RKO (cell line): ENCODE measurements at regions not wholly inside any gene's neighbourhood (a gene's known extent, or its start where the extent isn't known, plus 50 kb on each side); places are given as distances from the start of the nearest gene placed in this dataset.

ENCODE experiments used
- DNase-seq: peaks from one replicate; pipeline ENCODE4 v3.0.0-alpha.2; 2016; ENCODE audit warnings: low spot score

DNA sequence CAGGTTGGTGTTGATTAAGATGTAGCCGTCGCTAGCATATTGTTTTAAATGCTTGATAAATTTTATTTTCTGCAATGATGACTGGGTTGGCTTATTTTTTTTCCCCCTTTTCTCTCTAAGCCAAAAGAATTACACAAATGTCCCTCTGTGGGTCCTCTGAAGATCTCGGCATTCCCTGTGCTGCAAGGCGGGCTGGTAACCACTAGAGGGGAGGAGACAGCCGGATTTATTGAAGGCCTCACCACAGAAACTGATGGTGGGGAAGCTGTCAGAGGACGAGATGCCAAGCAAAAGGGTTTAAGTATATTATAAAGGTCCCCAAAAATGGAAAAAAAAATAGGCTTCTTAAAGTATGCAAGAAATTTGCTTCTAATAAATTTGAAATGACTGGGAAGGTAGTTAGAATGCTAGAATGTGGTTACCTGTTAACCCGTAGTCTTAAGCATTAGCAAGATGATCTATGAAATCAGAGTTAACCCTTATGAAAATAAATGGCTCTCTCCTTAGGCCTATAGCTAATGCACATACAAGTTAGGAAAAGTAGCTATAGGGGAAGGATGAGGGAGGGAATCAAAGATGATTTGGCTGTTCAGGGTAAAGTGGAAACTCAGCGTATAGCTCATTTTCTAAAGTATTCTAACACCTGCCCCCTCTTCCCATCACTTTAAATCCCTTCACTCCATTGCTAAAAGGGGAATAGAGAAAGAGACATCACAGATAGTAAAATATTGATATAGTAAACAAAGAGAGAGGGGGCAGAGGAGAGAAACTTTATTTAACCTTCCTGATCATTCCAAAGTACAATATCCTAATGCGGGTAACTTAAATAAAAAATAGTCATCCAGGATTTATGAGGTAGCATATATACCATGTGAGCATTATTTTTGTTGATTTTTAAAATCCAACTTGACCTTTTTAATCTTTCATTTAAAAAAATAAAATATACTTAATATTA, 894.5 kb upstream of the POU3F3 start:
- peak; percentile 51 for DNase-seq

DNA sequence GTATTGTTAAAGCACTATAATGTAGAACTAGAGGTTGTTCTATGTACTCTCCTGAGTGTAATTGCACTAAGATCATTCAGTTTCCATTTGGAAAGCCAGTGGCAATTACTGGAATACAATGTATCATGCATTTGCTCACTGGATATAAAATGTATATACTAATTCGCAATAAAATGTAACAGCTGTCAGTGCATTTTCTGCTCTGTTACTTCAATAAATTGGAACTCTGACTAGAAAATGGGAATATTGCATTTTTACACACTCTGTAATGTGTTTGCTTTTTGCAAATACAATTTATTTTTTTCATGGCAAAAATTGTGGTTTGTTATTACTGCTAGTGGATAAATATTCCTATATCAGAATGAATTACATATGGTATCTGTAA, 893.8 kb upstream of the POU3F3 start:
- DNase-seq: no peak

DNA sequence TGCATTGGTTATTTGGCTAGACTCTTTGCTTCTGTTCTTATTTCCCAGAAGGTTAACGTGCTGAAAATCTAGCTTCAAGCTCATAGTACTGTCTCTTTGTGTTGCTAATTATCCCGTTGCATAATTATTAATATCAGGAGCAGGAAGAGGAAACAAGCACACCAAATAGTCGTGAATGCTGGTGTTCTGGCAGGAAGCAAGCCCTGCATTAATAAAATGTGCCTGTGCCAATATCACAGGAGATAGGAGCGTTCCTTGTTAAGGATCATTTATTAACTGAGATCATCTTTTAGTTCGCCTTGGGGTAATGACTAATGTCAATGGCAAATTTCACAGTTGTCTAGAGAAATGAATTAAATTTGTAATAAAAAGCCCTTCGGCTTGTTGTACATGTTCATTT, 893.0 kb upstream of the POU3F3 start:
- DNase-seq: no peak

DNA sequence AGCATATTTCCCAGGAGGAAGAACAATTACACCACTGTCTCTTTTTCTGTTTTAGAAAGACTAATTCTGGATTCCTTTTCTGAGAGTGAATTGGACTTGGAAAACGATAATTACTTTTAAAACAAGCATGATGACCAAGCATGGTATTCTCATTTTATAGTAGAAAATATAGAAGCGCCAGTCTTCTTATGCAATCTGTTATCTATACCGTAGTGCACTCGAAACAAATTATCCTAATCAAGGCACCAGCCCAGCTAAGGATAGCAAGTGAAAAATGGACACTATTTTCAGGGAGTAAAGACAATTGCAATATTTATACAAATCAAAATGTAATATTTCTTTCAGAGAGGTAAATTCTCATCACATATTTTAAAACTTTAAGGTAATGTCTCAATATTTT, 892.1 kb upstream of the POU3F3 start:
- no peak for DNase-seq

DNA sequence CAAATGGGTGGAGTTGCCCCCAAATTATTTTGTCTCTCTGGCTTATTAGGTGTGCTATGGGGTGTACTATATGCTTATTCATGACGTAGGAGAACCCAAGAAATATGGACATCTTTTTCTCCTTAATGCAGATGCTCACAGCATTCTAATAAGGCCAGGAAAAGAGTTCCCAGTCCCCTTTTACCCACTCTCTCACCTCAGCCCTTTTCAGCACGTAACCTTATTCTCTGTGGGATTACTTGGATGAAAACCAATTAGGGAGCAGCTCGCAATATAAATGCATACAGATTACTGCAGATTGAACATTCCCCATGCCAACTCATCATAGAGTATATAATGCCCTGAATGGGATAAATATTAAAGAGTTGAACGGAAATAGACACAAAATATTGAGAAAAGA, 891.2 kb upstream of the POU3F3 start:
- DNase-seq: no peak

DNA sequence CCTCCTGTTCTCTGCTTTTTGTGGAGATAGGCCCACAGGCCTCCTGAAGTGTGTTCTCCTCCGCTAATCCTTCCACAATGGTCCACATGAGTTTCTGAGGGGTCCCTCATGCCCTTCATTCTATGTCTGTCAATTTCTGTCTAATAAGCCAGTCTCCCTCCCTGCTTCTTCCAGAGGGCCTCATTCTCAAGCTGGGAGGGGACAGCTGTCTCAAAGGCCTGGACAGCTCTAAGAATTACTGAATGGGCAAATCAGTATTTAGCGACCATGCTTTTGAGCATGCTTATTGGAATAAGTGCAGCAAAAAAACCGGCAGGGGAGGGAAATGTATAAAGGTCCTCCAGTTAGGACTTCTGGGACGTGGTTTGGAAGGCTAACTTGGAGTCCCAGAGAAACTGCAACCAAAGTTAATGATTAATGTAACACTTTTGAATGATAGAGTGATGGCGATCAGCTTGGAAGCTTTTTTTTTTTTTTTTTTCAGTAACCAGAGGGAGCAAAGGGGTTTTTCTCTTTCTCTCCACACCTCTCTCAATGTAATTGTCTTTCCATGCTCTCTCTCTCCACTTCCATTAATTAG, 890.7 kb upstream of the POU3F3 start:
- DNase-seq: no peak

DNA sequence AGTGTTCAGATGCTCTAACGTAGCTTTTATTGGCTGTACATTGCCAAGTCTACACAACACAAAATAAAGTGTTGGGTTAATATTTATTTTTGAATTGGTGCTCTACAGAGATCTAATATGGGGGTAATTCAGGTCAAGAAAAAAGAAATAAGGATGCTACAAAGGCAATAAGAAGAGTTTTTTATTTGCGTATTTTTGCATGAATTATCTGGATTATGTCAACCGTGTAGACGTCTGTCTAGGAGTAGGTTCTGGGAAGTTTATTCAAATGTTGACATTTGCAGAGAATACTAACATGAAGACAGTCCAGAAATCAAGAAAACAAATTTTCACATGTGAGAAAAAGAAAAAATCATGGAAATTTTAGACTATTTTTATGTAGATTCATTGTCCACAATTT, 876.7 kb upstream of the POU3F3 start:
- DNase-seq: no peak

DNA sequence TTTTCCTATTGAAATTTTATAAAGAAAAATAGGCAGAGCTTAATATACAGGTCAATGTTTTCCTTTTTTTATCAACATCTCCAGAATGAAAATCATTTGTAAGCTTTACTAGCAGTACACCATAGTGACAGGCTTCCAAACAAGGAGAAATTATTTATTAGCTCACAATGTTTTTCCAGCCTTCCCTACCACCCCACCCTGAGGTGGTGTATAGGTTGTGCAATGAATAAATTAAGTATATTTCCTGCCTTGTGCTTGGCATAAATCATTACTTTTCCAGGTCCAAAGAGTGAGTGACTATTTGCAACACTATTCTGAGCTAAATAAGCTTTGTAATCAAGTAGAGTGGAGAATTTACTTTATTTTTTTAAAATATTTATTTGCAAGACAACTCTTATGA, 876.2 kb upstream of the POU3F3 start:
- DNase-seq: no peak

DNA sequence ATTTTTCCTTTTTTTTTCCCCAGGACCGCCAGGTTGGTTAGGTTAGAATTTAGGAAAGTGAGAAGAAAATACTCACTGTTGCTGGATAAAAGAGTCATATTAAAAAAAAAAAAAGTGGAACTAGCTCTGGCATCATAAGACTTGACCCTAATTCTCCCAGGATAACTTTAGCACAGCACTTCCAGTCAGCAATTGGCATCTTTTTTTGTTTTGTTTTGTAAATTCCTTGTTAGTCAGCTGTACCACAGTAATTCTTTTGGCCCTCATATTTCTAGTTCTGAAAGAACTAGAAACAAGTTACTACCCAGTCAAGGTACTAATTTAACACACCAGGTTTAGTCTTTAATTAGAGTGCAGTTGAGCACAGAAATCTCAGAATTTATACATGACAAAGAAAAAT, 873.5 kb upstream of the POU3F3 start:
- no peak for DNase-seq

DNA sequence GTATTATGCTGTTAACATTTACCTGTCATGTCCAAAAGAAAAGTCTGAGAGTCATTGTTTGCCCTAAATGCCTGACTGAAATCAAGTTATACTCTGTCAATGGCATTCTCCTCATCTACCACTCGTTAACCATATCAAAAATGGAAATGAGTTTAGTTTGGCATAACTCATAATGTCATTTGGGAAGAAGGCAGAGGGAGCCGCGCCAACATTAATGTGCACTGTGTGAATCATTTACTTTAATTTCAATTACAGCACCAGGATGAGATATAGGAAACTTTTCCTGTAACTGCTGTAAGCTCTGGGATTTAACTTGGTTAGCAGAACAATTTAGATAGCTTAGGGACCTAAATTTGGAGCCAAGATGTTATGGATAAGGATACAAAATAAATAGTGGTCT, 871.2 kb upstream of the POU3F3 start:
- no peak for DNase-seq

DNA sequence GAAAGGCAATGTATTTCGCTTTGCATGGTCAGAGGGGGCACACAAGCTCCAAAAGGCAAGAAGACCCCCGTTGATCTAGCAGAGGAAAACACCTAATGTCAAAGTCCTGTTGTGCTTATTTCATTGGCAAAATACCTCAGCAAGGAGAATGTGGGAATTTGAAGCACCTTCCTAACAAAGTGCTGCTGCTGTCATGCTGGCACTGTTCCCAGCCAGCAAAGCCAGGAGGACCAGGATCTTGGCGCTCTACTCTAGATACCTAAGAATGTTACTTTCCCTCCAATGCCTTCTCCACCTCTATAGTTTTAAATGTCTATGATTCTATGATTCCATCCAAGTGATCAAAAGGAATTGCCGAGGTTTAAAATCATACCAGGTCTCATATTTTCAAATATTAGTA, 867.9 kb upstream of the POU3F3 start:
- no peak for DNase-seq

DNA sequence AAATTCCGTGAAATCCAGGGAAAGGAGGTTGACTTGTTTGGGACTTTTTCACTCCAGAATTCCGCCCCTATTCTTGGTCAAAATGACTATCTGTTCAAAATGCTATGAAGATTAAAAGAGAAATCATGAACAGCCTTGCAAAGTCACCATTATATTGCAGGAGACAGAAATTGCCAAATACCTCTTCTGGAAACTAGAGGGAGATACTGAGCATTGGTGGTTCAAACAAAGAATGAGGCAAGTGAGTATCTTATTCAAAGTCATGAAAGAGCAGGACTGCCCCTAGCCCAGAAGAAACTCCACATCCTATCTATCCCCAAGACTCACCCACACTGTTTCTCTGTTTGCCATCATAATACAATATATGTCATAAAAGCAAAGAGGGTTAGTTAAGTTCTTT, 862.3 kb upstream of the POU3F3 start:
- peak; percentile 36 for DNase-seq

DNA sequence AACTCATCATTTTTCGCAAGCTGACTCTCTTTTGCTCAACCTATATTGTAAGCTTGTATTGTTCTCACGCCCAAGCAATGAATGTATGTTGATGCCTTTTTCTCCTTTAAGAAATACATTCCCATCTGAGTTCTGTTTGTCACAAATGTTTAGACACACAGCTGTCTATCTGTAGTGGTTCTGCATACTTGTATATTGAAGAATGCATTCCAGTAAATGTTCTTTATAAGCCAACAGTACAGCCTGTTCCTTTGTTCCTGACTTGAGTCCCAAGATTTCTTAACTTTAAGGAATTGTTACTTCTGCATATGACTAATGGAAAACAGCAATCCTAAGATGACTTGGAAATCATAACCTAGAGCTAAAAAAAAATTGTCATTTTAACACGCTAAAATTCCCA, 849.1 kb upstream of the POU3F3 start:
- no peak for DNase-seq

DNA sequence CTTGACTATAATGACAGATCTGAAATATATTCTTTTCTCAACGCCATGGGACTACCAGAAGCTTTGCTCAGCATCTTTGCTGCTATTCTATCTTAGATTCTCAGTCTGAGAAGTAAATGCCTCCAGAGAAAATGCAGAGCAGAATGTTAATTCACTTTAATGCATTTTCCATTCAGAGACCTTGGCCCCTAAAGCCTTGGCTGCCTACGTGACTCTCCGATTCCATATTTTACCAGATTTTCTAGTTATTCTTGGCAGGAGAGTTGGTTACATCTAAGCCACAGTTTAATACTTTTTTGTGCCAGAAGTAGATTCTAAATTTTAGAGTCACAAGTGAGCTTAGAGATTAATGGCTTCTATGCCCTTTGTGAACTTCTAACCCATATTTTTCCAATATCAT, 837.1 kb upstream of the POU3F3 start:
- no peak for DNase-seq

DNA sequence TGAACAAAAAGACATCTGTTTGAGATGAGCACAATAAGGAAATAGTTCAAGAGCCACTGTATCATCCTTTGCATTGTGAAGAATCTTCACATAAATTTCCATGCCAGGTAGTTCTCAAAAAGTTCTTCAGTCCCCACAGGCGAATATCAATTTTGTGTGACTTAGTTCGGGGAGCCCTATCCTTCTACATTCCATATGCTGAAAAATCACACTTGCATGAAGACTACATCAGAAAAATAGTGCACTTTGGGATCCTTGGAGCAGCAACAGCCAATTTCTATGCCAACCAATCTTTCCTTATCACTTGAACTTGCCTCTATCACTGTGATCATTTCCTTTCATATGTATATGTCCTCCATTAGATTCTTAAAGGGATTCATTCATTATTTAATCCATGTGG, 830.6 kb upstream of the POU3F3 start:
- no peak for DNase-seq

DNA sequence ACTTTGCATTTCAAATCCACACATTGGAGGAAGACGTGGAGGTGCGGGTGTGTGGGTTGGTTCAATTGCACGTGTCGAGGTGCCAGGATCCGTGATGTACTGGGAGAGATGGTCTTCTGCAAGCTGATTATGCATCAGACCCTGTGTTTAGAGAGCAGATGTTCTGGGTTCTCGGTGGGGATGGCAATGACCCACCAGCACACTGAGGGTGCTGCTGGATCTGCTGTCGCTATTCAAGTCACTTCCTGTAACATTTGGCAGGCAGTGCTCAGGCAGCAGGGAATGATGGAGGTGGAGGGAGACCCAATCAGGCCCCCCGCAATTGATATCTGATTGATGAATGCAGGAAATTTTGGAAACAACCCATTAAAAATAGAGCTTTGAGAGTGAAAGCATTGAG, 830.1 kb upstream of the POU3F3 start:
- no peak for DNase-seq

DNA sequence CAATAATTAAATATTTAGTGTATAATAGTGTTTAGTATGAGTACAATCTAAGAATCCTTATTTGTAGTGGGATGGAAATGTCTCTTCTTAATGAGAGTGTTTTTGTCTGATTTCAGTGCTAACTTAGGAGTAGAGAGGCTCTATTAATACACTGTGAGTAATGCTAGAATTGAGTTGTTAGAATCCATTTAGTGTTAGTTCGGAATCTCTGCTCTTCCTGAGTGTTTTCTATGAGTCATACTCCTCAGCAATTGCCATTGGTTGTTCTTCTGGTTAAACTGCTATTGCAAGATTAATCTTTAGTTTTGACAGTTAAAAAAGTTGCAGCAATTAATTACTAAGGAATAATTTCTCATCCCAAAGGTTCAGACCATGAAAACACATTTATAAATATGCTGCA, 828.6 kb upstream of the POU3F3 start:
- DNase-seq: peak; percentile 41

DNA sequence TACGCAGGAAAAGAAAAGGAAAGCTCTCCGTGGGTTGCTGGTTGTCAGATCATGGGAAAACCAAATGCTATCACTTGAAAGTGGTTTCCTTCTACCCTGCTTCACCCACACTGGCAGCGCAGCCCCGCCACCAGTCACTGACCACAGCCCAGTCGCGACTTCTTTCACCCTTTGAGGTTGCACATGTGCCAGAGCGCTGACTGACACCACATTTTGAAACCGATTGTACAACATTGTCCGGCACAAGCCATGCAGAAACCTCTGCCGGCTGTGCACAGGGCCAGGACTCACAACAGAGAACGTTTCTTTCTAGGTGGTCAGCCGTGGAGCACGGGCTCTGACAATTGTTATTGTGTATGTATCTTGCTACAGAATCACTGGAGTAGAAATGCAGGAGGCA, 827.2 kb upstream of the POU3F3 start:
- DNase-seq: no peak

DNA sequence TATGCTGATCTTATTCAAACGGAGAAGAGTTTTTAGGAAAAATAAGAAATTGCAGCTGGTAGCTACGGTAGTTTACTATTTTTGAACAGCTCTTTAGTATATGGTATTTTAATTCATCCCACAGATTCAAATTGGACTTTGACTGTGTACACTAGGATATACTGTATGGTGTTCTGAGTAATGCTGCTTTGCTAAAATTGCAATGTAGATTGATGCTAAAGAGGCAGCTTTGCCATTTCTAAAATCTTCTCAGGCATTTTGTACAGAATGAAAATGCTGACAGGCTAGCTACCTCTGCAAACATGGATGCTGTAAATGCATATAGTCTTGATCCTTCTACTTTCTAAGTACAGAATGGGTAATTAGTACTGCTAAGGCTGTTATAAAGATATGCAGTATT, 826.6 kb upstream of the POU3F3 start:
- DNase-seq: no peak

DNA sequence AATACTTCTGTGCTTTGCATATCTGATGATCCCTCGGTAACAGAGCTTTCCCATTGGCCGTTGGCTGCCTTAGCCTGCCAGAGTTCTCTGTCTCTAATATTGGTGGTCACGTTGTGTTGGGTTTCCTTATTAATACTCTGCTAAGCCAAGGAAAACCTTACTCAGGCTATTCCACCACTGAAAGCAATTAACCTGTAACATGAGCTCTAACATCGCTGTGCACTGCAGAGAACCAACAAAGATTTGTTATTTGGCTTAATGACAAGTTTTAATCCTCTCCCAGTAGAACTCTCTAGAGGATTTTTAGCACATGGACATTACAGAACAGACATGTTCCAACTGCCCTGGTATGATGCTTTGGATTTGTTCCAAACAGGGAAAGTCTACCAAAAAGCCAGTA, 825.9 kb upstream of the POU3F3 start:
- no peak for DNase-seq

DNA sequence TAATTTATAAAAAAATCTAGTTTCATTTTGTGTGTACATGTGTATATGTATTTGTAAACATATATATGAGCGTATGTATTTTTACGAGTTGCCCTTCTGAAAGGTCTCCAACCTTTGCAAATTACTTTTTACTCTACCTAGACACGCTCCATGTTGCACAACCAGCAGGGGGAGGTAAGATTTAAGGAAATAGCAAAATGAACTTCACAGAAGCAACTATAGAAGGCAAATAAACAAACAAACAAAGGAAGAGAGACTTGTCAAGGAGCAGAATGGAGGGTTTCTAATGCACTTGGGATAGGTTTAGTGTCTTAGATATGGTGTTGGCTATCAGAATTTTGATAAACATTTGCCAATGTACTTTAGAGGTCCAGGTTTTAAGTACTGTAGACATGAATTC, 820.5 kb upstream of the POU3F3 start:
- peak; percentile 35 for DNase-seq

DNA sequence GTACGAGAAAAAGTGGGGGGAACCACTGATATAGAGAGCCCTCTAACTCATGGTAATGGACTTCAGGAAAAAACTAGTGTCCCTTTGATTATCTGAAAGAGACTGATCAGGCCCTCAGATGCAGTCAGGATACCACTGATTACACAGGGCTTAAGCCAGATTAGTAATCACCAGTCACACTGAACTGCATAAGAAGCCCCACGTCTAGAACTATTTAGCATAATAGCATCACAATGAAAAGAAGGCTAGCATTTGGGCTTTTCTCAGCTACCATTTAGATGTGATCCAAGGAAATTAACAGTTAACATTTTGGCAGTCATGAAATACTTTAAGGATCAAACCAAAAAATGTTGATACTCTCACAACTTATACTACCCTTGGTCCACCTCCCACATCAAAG, 813.1 kb upstream of the POU3F3 start:
- no peak for DNase-seq

DNA sequence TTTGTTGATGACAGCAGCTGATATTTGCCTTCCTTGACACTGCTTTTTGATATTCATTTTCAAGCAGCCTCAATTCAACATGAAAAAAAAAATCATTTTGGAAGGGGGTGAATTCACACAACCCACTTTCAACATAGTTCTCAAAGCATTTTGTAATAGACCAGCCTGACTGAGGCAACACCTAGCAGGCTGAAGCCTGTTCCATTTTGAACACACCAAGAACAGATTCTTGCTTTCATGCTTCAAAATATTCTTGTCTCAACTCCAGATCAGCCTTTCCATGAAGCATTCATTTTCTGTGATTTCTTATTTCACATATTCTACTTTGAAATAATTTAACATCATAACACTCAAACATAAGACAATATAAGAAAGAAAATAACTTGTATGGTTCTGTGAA, 812.6 kb upstream of the POU3F3 start:
- DNase-seq: no peak

DNA sequence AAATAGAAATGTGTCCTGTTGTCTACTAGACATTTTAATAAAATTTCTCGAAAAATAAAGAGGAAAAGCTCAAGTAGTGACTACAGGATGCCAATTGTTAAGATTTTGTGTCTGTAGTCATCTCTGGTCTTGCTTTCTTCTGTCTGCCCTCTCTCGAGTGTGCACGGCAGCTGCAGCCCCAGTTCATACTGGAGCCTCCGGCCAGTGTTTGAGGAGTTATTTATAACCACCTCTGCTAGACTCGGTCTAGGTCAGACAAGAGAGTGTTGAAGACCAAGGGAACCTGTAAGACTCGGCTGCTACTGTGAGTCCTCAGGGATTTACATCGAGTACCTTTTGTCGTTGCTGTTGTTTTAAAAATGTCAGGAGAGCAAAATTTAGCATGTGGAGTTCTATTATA, 810.1 kb upstream of the POU3F3 start:
- DNase-seq: no peak
